HG02840 (cell line): ENCODE measurements at regions not wholly inside any gene's neighbourhood (a gene's known extent, or its start where the extent isn't known, plus 50 kb on each side); places are given as distances from the start of the nearest gene placed in this dataset.
"Not testable (repeated sequence)": the region's sequence is repeated elsewhere in the genome, so short reads cannot be mapped to it uniquely, and the experiment has no call there.

Source experiments
- ATAC-seq: cut with Tn5 transposase; IDR thresholded peaks from one replicate; pipeline ENCODE4 v1.9.1; 2021; ENCODE audit warnings: mild to moderate bottlenecking, moderate library complexity, moderate number of reproducible peaks; ENCODE audit not compliant: unreplicated experiment, low FRiP score

- no peak for ATAC-seq
Observed at GRCh38 chr7:17552373-17552772, 253.9 kb downstream of the AHR start.

- no peak for ATAC-seq
Observed at GRCh38 chr7:17552952-17553351, 254.5 kb downstream of the AHR start.

GRCh38 chr7:17554341-17555015 is 256.0 kb downstream of the AHR start:
- ATAC-seq: no peak

GRCh38 chr7:17556247-17556956 is 257.9 kb downstream of the AHR start:
- no peak for ATAC-seq

- ATAC-seq: no peak
Observed at GRCh38 chr7:17557251-17557671, 258.8 kb downstream of the AHR start.

- no peak for ATAC-seq
Observed at GRCh38 chr7:17558135-17558534, 259.7 kb downstream of the AHR start.

- no peak for ATAC-seq
Observed at GRCh38 chr7:17558558-17559332, 260.3 kb downstream of the AHR start.

GRCh38 chr7:17559388-17559787 is 260.9 kb downstream of the AHR start:
- ATAC-seq: no peak

GRCh38 chr7:17560516-17560915 is 262.1 kb downstream of the AHR start:
- ATAC-seq: no peak

GRCh38 chr7:17560966-17561365 is 262.5 kb downstream of the AHR start:
- no peak for ATAC-seq

- ATAC-seq: no peak
Observed at GRCh38 chr7:17564678-17565212, 266.3 kb downstream of the AHR start.

GRCh38 chr7:17580141-17580540 is 281.7 kb downstream of the AHR start:
- no peak for ATAC-seq

GRCh38 chr7:17580856-17581255 is 282.4 kb downstream of the AHR start:
- ATAC-seq: no peak

GRCh38 chr7:17581301-17581700 is 282.8 kb downstream of the AHR start:
- no peak for ATAC-seq

GRCh38 chr7:17582696-17583095 is 284.2 kb downstream of the AHR start:
- ATAC-seq: not testable (repeated sequence)

- no peak for ATAC-seq
Observed at GRCh38 chr7:17583786-17584185, 285.3 kb downstream of the AHR start.

GRCh38 chr7:17584822-17585221 is 286.4 kb downstream of the AHR start:
- no peak for ATAC-seq

- ATAC-seq: no peak
Observed at GRCh38 chr7:17586711-17587110, 288.3 kb downstream of the AHR start.

GRCh38 chr7:17588730-17589129 is 290.3 kb downstream of the AHR start:
- ATAC-seq: no peak

- ATAC-seq: no peak
Observed at GRCh38 chr7:17589671-17590070, 291.2 kb downstream of the AHR start.

- no peak for ATAC-seq
Observed at GRCh38 chr7:17590221-17590620, 291.8 kb downstream of the AHR start.
